ENCODE measurements at regions not wholly inside any gene's neighbourhood (a gene's known extent, or its start where the extent isn't known, plus 50 kb on each side); places are given as distances from the start of the nearest gene placed in this dataset.

DNA sequence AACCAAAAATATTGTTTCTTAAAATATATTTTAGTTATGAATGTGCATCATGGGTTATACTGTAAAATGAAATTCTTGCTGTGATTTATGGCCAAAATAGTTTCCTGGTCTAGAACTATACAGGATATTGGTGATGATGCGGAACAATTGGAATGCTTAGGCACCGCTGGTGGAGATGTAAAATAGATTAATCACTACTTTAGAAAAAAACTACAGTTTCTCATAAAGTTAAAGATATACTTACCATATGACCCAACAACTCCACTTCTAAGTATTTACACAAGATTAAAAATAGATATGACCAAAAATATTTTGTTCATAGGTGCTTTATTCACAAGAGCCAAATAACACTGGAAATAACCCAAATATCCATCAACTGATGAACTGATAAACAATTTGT, 126.7 kb downstream of the TUSC7 start:
- intact Hi-C loops (cut with DNase I; ENCODE audit: low total_unique reads), result no loop called here
- no peak overlapping the region for H3K4me3 ChIP-seq
- no peaks in the 10 kb centered on the region for H3K27me3 ChIP-seq
- no peak overlapping the region for H3K27ac ChIP-seq
- no peaks in the 10 kb centered on the region for H3K4me1 ChIP-seq
- no peaks in the 10 kb centered on the region for H3K9me3 ChIP-seq
- H3K36me3 ChIP-seq, result no peaks in the 10 kb centered on the region
- no peak for DNase-seq
- TF ChIP-seq, protein P1, sequence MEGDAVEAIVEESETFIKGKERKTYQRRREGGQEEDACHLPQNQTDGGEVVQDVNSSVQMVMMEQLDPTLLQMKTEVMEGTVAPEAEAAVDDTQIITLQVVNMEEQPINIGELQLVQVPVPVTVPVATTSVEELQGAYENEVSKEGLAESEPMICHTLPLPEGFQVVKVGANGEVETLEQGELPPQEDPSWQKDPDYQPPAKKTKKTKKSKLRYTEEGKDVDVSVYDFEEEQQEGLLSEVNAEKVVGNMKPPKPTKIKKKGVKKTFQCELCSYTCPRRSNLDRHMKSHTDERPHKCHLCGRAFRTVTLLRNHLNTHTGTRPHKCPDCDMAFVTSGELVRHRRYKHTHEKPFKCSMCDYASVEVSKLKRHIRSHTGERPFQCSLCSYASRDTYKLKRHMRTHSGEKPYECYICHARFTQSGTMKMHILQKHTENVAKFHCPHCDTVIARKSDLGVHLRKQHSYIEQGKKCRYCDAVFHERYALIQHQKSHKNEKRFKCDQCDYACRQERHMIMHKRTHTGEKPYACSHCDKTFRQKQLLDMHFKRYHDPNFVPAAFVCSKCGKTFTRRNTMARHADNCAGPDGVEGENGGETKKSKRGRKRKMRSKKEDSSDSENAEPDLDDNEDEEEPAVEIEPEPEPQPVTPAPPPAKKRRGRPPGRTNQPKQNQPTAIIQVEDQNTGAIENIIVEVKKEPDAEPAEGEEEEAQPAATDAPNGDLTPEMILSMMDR (IDR thresholded peaks at IDR 0.05), result no peak

DNA sequence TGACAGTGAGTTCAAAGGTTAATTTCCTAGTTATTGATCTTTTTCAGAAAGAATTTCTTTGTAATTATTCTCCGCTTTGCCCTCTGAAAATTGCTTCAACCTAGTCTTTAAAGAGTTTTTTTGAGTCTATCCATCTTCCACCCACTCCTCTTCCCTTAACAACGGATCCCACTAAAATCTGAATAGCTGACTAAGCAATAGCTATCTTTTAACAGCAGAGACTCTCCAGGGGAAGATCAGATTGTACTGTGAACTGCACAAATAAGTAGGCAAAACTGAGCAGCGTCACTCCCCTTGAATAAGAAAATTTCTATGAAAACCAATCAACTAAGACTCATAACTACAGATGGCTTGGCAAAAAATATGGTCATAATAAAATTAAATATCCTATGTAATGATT, 127.9 kb downstream of the TUSC7 start:
- no peak overlapping the region for H3K27ac ChIP-seq
- TF ChIP-seq, protein P1 (IDR thresholded peaks at IDR 0.05), result no peak
- no peaks in the 10 kb centered on the region for H3K36me3 ChIP-seq
- H3K4me1 ChIP-seq, result no peaks in the 10 kb centered on the region
- no peak for DNase-seq
- intact Hi-C loops (cut with DNase I; ENCODE audit: low total_unique reads), result no loop called here
- H3K9me3 ChIP-seq, result no peaks in the 10 kb centered on the region
- H3K4me3 ChIP-seq, result no peak overlapping the region
- no peaks in the 10 kb centered on the region for H3K27me3 ChIP-seq

DNA sequence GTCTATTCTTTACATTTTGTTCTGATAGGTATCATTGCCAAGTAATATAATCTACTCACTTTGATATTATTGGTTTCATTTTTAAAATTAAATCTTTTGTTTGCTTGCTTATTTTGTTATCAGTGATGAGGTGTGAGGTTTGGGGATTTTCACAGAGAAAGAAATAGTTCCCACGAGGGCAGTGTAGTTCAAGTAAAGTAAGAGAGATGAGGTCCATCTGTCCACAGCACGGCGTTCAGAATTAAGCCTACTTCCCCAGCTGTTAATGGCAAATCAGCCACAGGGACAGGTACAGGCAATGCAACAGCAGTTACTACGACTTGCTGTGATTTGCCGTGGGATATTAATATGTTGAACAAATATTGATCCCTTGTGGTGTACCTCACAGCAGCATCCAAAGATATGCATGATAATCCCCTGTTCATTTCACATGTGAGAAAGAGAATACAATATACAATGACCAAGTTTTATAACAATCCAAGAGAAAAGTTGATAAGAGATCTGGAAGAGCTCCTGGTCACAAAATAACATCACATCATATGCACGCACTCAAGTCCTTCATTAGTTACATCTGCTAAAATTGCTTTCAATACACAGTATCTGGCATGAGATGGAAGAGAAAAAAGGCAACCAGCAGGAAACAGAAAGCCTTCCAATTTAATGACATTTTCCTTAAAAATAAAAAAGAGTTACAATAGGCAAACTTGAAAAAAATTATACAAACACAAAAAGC, 131.6 kb downstream of the TUSC7 start:
- no peak overlapping the region for H3K4me3 ChIP-seq
- no peak overlapping the region for H3K27ac ChIP-seq
- H3K4me1 ChIP-seq, result no peaks in the 10 kb centered on the region
- no peak for DNase-seq
- no peaks in the 10 kb centered on the region for H3K27me3 ChIP-seq
- H3K36me3 ChIP-seq, result no peaks in the 10 kb centered on the region
- TF ChIP-seq, protein P1 (IDR thresholded peaks at IDR 0.05), result no peak
- no peaks in the 10 kb centered on the region for H3K9me3 ChIP-seq
- intact Hi-C loops (cut with DNase I; ENCODE audit: low total_unique reads), result no loop called here

DNA sequence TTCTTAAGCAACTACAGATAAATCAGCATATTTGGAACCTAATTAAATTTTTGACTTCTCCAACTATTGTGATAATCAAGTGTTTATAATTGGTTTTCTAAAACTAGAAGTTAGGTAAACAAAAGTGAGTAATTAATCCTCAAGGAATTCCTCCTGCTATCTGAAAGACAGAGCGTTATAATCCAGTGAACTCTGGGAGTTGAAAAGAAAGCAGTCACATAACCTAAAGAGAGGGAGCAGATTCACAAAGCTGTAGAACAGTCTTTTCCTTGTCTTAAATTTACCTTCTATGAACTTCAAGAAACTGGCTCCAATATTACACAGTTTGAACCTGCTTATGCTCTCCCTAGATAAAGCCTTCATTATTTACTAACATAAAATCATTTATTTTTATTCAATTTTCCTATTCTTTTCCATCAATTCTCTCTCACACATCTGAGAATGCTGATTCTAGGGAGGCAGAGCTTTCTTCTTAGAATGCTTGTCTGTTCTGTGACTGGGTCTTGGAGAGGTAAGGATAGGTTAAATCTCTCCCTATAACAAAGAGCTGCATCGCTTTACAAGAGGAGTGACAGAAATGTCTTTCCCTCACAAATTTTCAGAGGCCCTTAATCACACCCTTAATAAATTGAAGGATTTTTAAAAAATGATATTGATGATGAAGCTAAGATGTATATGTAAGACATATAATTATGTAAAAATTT, 132.8 kb downstream of the TUSC7 start:
- no peaks in the 10 kb centered on the region for H3K4me1 ChIP-seq
- TF ChIP-seq, protein P1 (IDR thresholded peaks at IDR 0.05), result no peak
- intact Hi-C loops (cut with DNase I; ENCODE audit: low total_unique reads), result no loop called here
- H3K27ac ChIP-seq, result no peak overlapping the region
- H3K9me3 ChIP-seq, result no peaks in the 10 kb centered on the region
- no peak overlapping the region for H3K4me3 ChIP-seq
- no peaks in the 10 kb centered on the region for H3K27me3 ChIP-seq
- H3K36me3 ChIP-seq, result no peaks in the 10 kb centered on the region
- no peak for DNase-seq

DNA sequence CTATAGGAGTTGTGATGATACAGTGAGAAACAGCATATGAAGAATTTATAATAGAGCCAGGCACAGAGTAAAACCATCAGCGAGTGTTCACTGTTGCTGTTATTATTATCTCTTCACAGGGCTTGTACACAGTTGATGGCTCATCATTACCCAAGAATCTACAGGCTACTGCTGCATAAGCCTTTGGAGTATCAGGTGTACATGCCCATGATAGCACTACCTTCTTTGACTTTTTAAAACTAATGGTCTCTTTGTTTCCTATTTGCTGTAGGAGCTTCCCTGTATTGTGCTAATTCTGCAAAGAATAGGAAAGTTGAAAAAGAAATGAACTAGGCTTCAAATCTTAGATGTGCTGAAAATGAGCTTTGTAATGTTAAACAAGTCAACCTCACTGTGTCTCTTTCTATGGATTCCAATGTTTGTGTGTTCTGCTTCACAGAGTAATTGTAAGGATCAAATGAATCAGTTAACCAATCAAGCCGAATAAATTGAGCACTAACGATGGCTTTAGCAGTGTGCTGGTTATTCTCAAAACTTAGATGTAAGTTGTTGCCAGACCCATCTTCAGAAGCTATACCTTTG, 138.8 kb downstream of the TUSC7 start:
- no peak overlapping the region for H3K4me3 ChIP-seq
- H3K36me3 ChIP-seq, result no peaks in the 10 kb centered on the region
- DNase-seq, result no peak
- intact Hi-C loops (cut with DNase I; ENCODE audit: low total_unique reads), result no loop called here
- H3K9me3 ChIP-seq, result no peaks in the 10 kb centered on the region
- H3K4me1 ChIP-seq, result no peaks in the 10 kb centered on the region
- H3K27me3 ChIP-seq, result no peaks in the 10 kb centered on the region
- TF ChIP-seq, protein P1 (IDR thresholded peaks at IDR 0.05), result no peak
- no peak overlapping the region for H3K27ac ChIP-seq
